DND-41 (cell line): ENCODE measurements at regions not wholly inside any gene's neighbourhood (a gene's known extent, or its start where the extent isn't known, plus 50 kb on each side); places are given as distances from the start of the nearest gene placed in this dataset.

Source experiments
- ATAC-seq: fragments of 200-7000 bp; cut with Tn5 transposase; 3 replicates; pipeline ENCODE4 v1.9.1; 2021; ENCODE audit warnings: low read depth; ENCODE audit not compliant: insufficient read depth
- DNase-seq: peaks from one replicate; pipeline ENCODE4 v3.0.0-alpha.2; 2020
- H2AFZ ChIP-seq: 2 replicates; pipeline ENCODE4 v1.6.0; 2012; ENCODE audit warnings: low read depth, low read length
- H3K27ac ChIP-seq: 2 replicates; pipeline ENCODE4 v1.5.1; 2012; ENCODE audit warnings: low read length, inconsistent platforms
- H3K27me3 ChIP-seq: fragments of 200-600 bp; sonication (generic); 2 replicates; pipeline ENCODE4 v1.6.0; 2012; ENCODE audit warnings: low read length, mild to moderate bottlenecking, inconsistent platforms; ENCODE audit not compliant: insufficient read depth, poor library complexity
- H3K36me3 ChIP-seq: 2 replicates; pipeline ENCODE4 v1.5.1; 2012; ENCODE audit warnings: low read length, inconsistent platforms; ENCODE audit not compliant: insufficient read depth
- H3K4me1 ChIP-seq: 2 replicates; pipeline ENCODE4 v1.5.1; 2012; ENCODE audit warnings: mild to moderate bottlenecking, low read length; ENCODE audit not compliant: insufficient read depth
- H3K4me2 ChIP-seq: 2 replicates; pipeline ENCODE4 v1.6.0; 2012; ENCODE audit warnings: mild to moderate bottlenecking, moderate library complexity, low read length, inconsistent platforms; ENCODE audit not compliant: insufficient read depth
- H3K4me3 ChIP-seq, 2 experiments: fragments of 200-600 bp in 1 of 2; shearing (Covaris generic) in 1 of 2; 2 replicates each; pipeline ENCODE4 v1.5.1; 2012 to 2016; ENCODE audit warnings: inconsistent platforms in 2 of 2, low read length in 2 of 2, mild to moderate bottlenecking in 2 of 2, low read depth in 1 of 2, moderate library complexity in 1 of 2
- H3K79me2 ChIP-seq: 2 replicates; pipeline ENCODE4 v1.6.0; 2012; ENCODE audit warnings: low read length, inconsistent platforms; ENCODE audit not compliant: insufficient read depth
- H3K9ac ChIP-seq: 2 replicates; pipeline ENCODE4 v1.6.0; 2012; ENCODE audit warnings: low read depth, mild to moderate bottlenecking, inconsistent platforms, low read length, moderate library complexity
- H3K9me3 ChIP-seq: 2 replicates; pipeline ENCODE4 v1.5.1; 2012; ENCODE audit warnings: low read length, moderate library complexity, mild to moderate bottlenecking, inconsistent platforms; ENCODE audit not compliant: insufficient read depth, severe bottlenecking
- H4K20me1 ChIP-seq: 2 replicates; pipeline ENCODE4 v1.6.0; 2012; ENCODE audit warnings: low read length; ENCODE audit not compliant: insufficient read depth
- EZH2 ChIP-seq: IDR thresholded peaks from 3 replicates; pipeline ENCODE4 v1.6.1; 2012; ENCODE audit warnings: borderline replicate concordance, low read depth, mild to moderate bottlenecking, moderate library complexity, low read length, inconsistent platforms; ENCODE audit not compliant: severe bottlenecking
- TF ChIP-seq, protein P1 (sequence below): IDR thresholded peaks from 2 replicates; pipeline ENCODE4 v1.5.1; 2012; ENCODE audit warnings: borderline replicate concordance, low read length, moderate library complexity, mild to moderate bottlenecking; ENCODE audit not compliant: poor library complexity, severe bottlenecking; ENCODE audit errors: extremely low read depth

DNA sequence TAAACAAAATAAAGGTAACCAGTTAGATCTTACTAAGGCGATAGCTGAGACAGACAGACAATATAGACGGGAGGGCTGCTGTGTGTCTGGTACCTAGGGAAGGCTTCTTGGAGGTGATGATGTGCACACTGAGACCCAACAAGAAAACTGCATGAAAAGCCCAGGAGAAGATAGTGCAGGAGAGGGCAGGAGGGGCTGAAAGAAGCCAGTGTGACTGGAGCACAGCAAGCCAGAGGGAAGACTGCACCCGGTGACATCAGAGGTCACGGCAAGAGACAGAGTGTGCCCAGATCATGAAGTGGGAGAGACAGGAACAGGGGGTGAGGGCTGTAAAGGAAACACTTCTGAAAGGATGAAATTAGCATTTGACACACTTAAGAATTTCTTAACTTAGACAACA is 266.3 kb downstream of the BRD1 start:
- H2AFZ ChIP-seq = no peak overlapping the region
- H3K4me2 ChIP-seq = no peak overlapping the region
- H3K36me3 ChIP-seq = no peaks in the 10 kb centered on the region
- no peaks in the 10 kb centered on the region for H3K9me3 ChIP-seq
- no peak for DNase-seq
- no peak for ATAC-seq
- no peak overlapping the region for H3K4me3 ChIP-seq
- no peaks in the 10 kb centered on the region for H3K4me1 ChIP-seq
- TF ChIP-seq, protein P1, sequence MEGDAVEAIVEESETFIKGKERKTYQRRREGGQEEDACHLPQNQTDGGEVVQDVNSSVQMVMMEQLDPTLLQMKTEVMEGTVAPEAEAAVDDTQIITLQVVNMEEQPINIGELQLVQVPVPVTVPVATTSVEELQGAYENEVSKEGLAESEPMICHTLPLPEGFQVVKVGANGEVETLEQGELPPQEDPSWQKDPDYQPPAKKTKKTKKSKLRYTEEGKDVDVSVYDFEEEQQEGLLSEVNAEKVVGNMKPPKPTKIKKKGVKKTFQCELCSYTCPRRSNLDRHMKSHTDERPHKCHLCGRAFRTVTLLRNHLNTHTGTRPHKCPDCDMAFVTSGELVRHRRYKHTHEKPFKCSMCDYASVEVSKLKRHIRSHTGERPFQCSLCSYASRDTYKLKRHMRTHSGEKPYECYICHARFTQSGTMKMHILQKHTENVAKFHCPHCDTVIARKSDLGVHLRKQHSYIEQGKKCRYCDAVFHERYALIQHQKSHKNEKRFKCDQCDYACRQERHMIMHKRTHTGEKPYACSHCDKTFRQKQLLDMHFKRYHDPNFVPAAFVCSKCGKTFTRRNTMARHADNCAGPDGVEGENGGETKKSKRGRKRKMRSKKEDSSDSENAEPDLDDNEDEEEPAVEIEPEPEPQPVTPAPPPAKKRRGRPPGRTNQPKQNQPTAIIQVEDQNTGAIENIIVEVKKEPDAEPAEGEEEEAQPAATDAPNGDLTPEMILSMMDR = no peak
- no peak for TF ChIP-seq EZH2
- no peak overlapping the region for H3K27ac ChIP-seq
- no peaks in the 10 kb centered on the region for H4K20me1 ChIP-seq
- H3K27me3 ChIP-seq = no peaks in the 10 kb centered on the region
- H3K9ac ChIP-seq = no peak overlapping the region
- H3K79me2 ChIP-seq = no peaks in the 10 kb centered on the region

DNA sequence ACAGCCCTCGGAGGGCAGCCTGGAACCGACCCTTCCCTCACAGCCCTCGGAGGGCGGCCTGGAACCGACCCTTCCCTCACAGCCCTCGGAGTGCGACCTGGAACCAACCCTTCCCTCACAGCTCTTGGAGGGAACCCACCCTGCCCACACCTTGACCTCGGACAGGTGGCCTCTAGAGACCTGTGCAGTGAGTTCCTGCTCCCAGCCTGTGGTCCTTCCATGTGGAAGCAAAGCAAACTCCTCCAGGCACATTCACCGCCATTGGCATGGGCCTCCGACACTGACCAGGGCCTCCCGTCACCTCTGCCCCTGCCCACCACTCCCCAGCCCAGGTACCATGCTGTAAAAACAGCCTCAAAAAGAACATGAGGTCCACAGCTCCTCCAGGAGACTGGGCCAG is 272.1 kb downstream of the BRD1 start:
- Histone ChIP-seq H3K36me3 (no peaks in the 10 kb centered on the region), H3K9me3 (no peaks in the 10 kb centered on the region), H3K79me2 (no peaks in the 10 kb centered on the region), H3K4me2 (no peak overlapping the region), H3K4me3 (no peak overlapping the region), H4K20me1 (no peaks in the 10 kb centered on the region), H2AFZ (no peak overlapping the region), H3K9ac (no peak overlapping the region), H3K27me3 (no peaks in the 10 kb centered on the region), H3K27ac (no peak overlapping the region), H3K4me1 (no peaks in the 10 kb centered on the region)
- ATAC-seq = no peak
- no peak for TF ChIP-seq EZH2
- TF ChIP-seq, protein P1 = no peak
- no peak for DNase-seq

DNA sequence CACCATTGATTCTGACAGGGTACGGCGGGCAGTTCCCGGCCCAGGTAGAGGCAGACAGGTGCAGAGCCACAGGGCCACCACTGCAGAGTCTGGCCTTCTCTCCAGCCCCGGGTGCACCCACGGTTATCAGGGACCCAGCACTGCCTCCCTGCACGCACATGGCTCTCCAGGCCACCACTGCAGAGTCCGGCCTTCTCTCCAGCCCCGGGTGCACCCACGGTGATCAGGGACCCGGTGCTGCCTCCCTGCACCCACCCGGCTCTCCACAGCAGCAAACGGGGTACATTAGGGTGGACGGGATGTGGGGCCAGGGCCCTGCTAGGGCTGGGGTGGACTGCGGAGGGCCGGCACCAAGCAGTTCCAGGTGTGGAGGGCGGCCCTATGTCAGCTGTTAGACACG is 272.9 kb downstream of the BRD1 start:
- no peaks in the 10 kb centered on the region for H3K9me3 ChIP-seq
- H2AFZ ChIP-seq = no peak overlapping the region
- no peak overlapping the region for H3K9ac ChIP-seq
- DNase-seq = no peak
- no peak overlapping the region for H3K4me3 ChIP-seq
- H3K79me2 ChIP-seq = no peaks in the 10 kb centered on the region
- no peaks in the 10 kb centered on the region for H3K27me3 ChIP-seq
- no peak overlapping the region for H3K4me2 ChIP-seq
- H3K27ac ChIP-seq = no peak overlapping the region
- no peak for TF ChIP-seq EZH2
- TF ChIP-seq, protein P1 = no peak
- H3K4me1 ChIP-seq = no peaks in the 10 kb centered on the region
- no peak for ATAC-seq
- no peaks in the 10 kb centered on the region for H4K20me1 ChIP-seq
- no peaks in the 10 kb centered on the region for H3K36me3 ChIP-seq

DNA sequence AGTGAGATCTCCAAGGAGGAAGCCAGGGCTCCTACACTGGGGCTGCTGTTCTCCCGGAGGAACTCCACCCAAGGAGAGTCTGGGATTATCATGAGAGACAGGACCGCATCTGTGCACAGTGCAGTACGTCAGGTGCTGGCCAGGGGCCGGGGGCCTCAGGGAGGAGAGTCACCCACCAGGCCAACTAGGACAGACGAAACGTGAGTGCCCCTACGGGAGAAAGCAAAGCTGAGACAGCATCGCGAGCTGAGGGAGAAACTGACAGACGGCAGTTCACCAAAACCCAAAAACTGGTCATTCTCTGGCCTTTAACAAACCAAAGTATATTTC is 273.4 kb downstream of the BRD1 start:
- no peak overlapping the region for H2AFZ ChIP-seq
- TF ChIP-seq, protein P1 = no peak
- no peak for TF ChIP-seq EZH2
- no peaks in the 10 kb centered on the region for H4K20me1 ChIP-seq
- no peaks in the 10 kb centered on the region for H3K27me3 ChIP-seq
- no peak overlapping the region for H3K4me2 ChIP-seq
- no peak overlapping the region for H3K9ac ChIP-seq
- H3K27ac ChIP-seq = no peak overlapping the region
- H3K4me3 ChIP-seq = no peak overlapping the region
- no peaks in the 10 kb centered on the region for H3K79me2 ChIP-seq
- DNase-seq (no peak), ATAC-seq (no peak)
- H3K9me3 ChIP-seq = no peaks in the 10 kb centered on the region
- no peaks in the 10 kb centered on the region for H3K36me3 ChIP-seq
- no peaks in the 10 kb centered on the region for H3K4me1 ChIP-seq
